ENCODE measurements at regions not wholly inside any gene's neighbourhood (a gene's known extent, or its start where the extent isn't known, plus 50 kb on each side); places are given as distances from the start of the nearest gene placed in this dataset.

DNA sequence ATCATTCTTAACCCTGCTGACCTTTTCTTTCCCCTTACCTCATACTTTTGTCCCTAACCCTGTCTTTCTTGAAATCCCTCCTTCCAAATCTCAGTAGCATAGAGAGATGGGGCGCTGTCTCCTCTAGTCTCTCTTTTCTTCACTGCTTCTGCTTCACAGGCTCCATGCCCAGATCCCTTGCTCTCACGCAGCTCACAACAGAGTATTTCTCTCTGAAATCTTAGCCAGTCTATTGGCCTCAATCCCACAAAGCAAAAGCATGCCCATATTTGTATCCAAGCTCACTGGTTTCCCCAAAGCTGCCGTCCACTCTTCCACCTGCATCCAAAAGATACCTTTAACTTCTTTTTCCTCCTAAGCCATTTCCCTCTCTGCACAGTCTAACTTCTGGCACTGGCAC is 526.8 kb downstream of the PLXDC2 start:
- TF ChIP-seq, protein P1, sequence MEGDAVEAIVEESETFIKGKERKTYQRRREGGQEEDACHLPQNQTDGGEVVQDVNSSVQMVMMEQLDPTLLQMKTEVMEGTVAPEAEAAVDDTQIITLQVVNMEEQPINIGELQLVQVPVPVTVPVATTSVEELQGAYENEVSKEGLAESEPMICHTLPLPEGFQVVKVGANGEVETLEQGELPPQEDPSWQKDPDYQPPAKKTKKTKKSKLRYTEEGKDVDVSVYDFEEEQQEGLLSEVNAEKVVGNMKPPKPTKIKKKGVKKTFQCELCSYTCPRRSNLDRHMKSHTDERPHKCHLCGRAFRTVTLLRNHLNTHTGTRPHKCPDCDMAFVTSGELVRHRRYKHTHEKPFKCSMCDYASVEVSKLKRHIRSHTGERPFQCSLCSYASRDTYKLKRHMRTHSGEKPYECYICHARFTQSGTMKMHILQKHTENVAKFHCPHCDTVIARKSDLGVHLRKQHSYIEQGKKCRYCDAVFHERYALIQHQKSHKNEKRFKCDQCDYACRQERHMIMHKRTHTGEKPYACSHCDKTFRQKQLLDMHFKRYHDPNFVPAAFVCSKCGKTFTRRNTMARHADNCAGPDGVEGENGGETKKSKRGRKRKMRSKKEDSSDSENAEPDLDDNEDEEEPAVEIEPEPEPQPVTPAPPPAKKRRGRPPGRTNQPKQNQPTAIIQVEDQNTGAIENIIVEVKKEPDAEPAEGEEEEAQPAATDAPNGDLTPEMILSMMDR (IDR thresholded peaks at IDR 0.05): no peak
- TF ChIP-seq POLR2AphosphoS5 (IDR thresholded peaks at IDR 0.05) (no peak), POLR2A (IDR thresholded peaks at IDR 0.05) (no peak)
